HEK293 (cell line): ENCODE measurements at regions not wholly inside any gene's neighbourhood (a gene's known extent, or its start where the extent isn't known, plus 50 kb on each side); places are given as distances from the start of the nearest gene placed in this dataset.
"Not testable (repeated sequence)": the region's sequence is repeated elsewhere in the genome, so short reads cannot be mapped to it uniquely, and the experiment has no call there.

ENCODE experiments used
- CTCF ChIA-PET: fragments of 350-600 bp; formaldehyde crosslinking; extraction: SDS; loops from one replicate; lab custom pipeline; 2021; ENCODE audit warnings: antibody characterized with exemption; lab: Yijun Ruan, JAX
- POLR2A ChIA-PET: fragments of 300-600 bp; formaldehyde crosslinking; extraction: SDS; loops from one replicate; lab custom pipeline; 2020; ENCODE audit warnings: antibody characterized with exemption, inconsistent platforms; lab: Yijun Ruan, JAX
- H3K27ac ChIP-seq: fragments of 200-500 bp; sonication (Bioruptor generic); 2 replicates; pipeline ENCODE4 v1.5.1; 2014; ENCODE audit warnings: low read depth, low read length, control low read depth, inconsistent platforms; ENCODE audit errors: extremely low read depth
- H3K36me3 ChIP-seq, 2 experiments: fragments of 200-500 bp in 1 of 2; sonication (Bioruptor generic) in 1 of 2; 1 replicate in 1 of 2; 2 replicates in 1 of 2; pipeline ENCODE4 v1.5.1; 2014 to 2017; ENCODE audit warnings: inconsistent platforms in 2 of 2, low read length in 2 of 2; ENCODE audit not compliant: control insufficient read depth in 2 of 2, insufficient read depth in 1 of 2
- H3K4me1 ChIP-seq: fragments of 200-500 bp; sonication (Bioruptor generic); 2 replicates; pipeline ENCODE4 v1.5.1; 2014; ENCODE audit warnings: mild to moderate bottlenecking, low read length, inconsistent platforms; ENCODE audit not compliant: control insufficient read depth, insufficient read depth
- H3K4me3 ChIP-seq: 2 replicates; pipeline ENCODE4 v1.5.1; 2011; ENCODE audit warnings: low read depth, mild to moderate bottlenecking, control low read depth, low read length, moderate library complexity
- H3K9me3 ChIP-seq: fragments of 200-500 bp; sonication (Bioruptor generic); 2 replicates; pipeline ENCODE4 v1.5.1; 2014; ENCODE audit warnings: low read depth, low read length, inconsistent platforms; ENCODE audit not compliant: control insufficient read depth, insufficient read depth
- GLIS1 ChIP-seq: fragments of 450-650 bp; formaldehyde crosslinking; IDR thresholded peaks from 2 replicates; pipeline ENCODE4 v1.5.1; 2016; ENCODE audit warnings: missing biosample characterization, missing genetic modification characterization
- IKZF3 ChIP-seq: fragments of 450-650 bp; IDR thresholded peaks from 2 replicates; pipeline ENCODE4 v1.5.0; 2018; ENCODE audit warnings: missing biosample characterization, mild to moderate bottlenecking, missing genetic modification characterization, moderate library complexity
- ZBTB8A ChIP-seq: fragments of 450-650 bp; formaldehyde crosslinking; IDR thresholded peaks from 2 replicates; pipeline ENCODE4 v1.5.1; 2016; ENCODE audit warnings: missing biosample characterization, missing genetic modification characterization
- ZIC2 ChIP-seq: fragments of 450-650 bp; formaldehyde crosslinking; IDR thresholded peaks from 2 replicates; pipeline ENCODE4 v1.5.1; 2016; ENCODE audit warnings: missing biosample characterization, missing genetic modification characterization
- ZNF423 ChIP-seq: fragments of 450-650 bp; formaldehyde crosslinking; IDR thresholded peaks from 2 replicates; pipeline ENCODE4 v1.5.1; 2016; ENCODE audit warnings: missing biosample characterization, missing genetic modification characterization
- ZNF654 ChIP-seq: fragments of 450-650 bp; formaldehyde crosslinking; IDR thresholded peaks from 2 replicates; pipeline ENCODE4 v1.5.1; 2016; ENCODE audit warnings: low read depth, missing biosample characterization, missing genetic modification characterization
- TF ChIP-seq, protein P1 (sequence below): fragments of 450-650 bp; formaldehyde crosslinking; IDR thresholded peaks from 2 replicates; pipeline ENCODE4 v1.5.1; 2016; ENCODE audit warnings: missing biosample characterization, missing genetic modification characterization

- H3K27ac ChIP-seq, H3K4me3 ChIP-seq, CTCF ChIA-PET, H3K36me3 ChIP-seq, H3K9me3 ChIP-seq, POLR2A ChIA-PET, H3K4me1 ChIP-seq: not testable (repeated sequence)
Observed at GRCh38 chr20:29031262-29031982, 2226.0 kb upstream of the DEFB115 start.

- H3K27ac ChIP-seq, H3K9me3 ChIP-seq, POLR2A ChIA-PET, H3K4me1 ChIP-seq, H3K4me3 ChIP-seq, H3K36me3 ChIP-seq: not testable (repeated sequence)
- CTCF ChIA-PET, result interaction anchor here (0.6 kb wide), 1 partner anchor 222 kb away, joined by 3 read pairs; no protein-coding TSS in a partner anchor
- peak; percentile 99 for TF ChIP-seq ZIC2 (tag by site-specific recombination)
- 0 out of 2 replicates have a peak, but pooled peaks have one; percentile 26 for TF ChIP-seq IKZF3 (tag by site-specific recombination)
- peak; percentile 77 for TF ChIP-seq ZNF423 (tag by site-specific recombination)
- TF ChIP-seq, protein P1, sequence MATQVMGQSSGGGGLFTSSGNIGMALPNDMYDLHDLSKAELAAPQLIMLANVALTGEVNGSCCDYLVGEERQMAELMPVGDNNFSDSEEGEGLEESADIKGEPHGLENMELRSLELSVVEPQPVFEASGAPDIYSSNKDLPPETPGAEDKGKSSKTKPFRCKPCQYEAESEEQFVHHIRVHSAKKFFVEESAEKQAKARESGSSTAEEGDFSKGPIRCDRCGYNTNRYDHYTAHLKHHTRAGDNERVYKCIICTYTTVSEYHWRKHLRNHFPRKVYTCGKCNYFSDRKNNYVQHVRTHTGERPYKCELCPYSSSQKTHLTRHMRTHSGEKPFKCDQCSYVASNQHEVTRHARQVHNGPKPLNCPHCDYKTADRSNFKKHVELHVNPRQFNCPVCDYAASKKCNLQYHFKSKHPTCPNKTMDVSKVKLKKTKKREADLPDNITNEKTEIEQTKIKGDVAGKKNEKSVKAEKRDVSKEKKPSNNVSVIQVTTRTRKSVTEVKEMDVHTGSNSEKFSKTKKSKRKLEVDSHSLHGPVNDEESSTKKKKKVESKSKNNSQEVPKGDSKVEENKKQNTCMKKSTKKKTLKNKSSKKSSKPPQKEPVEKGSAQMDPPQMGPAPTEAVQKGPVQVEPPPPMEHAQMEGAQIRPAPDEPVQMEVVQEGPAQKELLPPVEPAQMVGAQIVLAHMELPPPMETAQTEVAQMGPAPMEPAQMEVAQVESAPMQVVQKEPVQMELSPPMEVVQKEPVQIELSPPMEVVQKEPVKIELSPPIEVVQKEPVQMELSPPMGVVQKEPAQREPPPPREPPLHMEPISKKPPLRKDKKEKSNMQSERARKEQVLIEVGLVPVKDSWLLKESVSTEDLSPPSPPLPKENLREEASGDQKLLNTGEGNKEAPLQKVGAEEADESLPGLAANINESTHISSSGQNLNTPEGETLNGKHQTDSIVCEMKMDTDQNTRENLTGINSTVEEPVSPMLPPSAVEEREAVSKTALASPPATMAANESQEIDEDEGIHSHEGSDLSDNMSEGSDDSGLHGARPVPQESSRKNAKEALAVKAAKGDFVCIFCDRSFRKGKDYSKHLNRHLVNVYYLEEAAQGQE (tag by site-specific recombination), result peak; percentile 86
- peak; percentile 45; the same call in 1 of the 2 replicates for TF ChIP-seq ZBTB8A
- TF ChIP-seq GLIS1 (tag by site-specific recombination), result peak; percentile 91
Observed at GRCh38 chr20:29044239-29044638, 2213.2 kb upstream of the DEFB115 start.

- H3K4me3 ChIP-seq, POLR2A ChIA-PET, H3K4me1 ChIP-seq, H3K36me3 ChIP-seq, H3K27ac ChIP-seq, H3K9me3 ChIP-seq: not testable (repeated sequence)
- TF ChIP-seq ZNF654 (tag by site-specific recombination), result peak; percentile 76
- CTCF ChIA-PET, result interaction anchor here (0.6 kb wide), 1 partner anchor 483 kb away, joined by 3 read pairs; no protein-coding TSS in a partner anchor
Observed at GRCh38 chr20:29050008-29050606, 2207.4 kb upstream of the DEFB115 start.

DNA sequence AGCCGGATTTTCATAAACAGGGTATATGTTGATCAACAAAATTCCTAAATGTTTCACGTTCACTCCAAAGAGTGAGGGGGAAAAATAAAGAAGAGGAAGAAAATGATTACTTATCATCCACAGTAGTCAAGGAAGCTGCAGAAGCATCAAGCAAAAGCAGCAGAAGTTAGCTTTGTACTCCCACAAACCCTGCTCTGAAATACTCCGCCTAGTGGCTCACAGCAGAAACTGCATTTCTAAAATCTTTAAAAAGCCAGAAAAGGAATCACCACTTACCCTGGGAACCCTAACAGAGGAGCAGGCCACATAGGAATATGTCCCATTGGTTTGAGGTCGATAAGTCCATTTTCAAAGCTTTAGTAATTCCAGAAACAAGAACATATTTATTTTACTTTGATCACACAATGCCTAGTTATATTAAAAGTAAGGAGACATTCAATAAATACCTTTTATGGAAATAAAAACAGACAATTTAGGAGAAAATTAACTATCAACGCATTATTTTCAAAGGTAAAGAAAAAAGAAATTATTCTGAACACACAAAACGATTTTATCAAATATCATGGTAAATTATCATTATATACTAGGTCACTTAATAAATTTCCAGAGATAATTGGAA, 2199.5 kb upstream of the DEFB115 start:
- H3K36me3 ChIP-seq, H3K4me1 ChIP-seq, H3K9me3 ChIP-seq, H3K27ac ChIP-seq, H3K4me3 ChIP-seq, POLR2A ChIA-PET: not testable (repeated sequence)
- CTCF ChIA-PET, result interaction anchor here (1.3 to 1.5 kb wide), 2 partner anchors 8 to 475 kb away, joined by 4 read pairs; no protein-coding TSS in a partner anchor
- TF ChIP-seq ZNF654 (tag by site-specific recombination), result peak; percentile 10; the same call in 1 of the 2 replicates

DNA sequence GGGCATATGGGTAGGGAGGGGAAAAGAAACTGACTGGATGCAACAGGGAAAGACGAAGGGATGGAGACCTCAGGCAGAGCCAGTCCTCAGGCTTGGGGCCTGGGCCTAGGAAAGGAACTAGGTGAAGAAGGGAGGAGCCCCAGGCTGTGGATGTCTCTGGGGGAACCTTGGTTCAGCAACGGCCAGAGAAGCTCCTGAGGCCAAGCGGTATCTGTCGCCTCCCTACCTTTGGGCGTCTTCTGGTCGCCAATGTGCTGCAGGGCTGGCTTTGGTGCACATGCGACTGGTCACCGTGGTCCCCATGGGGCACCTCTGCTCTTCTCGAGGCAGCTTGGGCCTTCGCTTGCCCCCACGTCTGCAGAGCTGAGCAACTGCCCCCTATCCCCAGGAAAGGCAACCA, 2195.0 kb upstream of the DEFB115 start:
- CTCF ChIA-PET, H3K27ac ChIP-seq, POLR2A ChIA-PET, H3K4me3 ChIP-seq, H3K36me3 ChIP-seq, H3K9me3 ChIP-seq, H3K4me1 ChIP-seq: not testable (repeated sequence)

DNA sequence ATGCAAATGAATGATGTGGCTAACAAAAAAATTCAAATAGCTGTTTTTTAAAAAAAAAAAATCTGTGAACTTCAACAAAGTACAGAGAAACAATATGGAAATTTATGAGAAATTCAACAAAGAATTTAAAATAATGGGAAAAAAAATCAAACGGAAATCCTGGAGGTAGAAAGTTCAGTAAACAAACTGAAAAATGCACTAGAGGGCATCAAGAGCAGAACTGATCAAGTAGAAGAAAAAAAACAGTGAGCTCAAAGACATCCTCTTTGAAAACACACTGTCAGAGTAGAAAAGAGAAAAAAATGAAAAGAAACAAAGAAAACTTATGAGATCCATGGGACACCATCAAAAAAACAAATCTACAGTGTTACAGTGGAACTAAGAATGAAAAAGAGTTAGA, 2191.1 kb upstream of the DEFB115 start:
- POLR2A ChIA-PET, H3K4me3 ChIP-seq, H3K4me1 ChIP-seq, H3K36me3 ChIP-seq, H3K9me3 ChIP-seq, H3K27ac ChIP-seq: not testable (repeated sequence)
- CTCF ChIA-PET, result interaction anchor here (0.8 kb wide), 1 partner anchor 9 kb away, joined by 4 read pairs; no protein-coding TSS in a partner anchor

DNA sequence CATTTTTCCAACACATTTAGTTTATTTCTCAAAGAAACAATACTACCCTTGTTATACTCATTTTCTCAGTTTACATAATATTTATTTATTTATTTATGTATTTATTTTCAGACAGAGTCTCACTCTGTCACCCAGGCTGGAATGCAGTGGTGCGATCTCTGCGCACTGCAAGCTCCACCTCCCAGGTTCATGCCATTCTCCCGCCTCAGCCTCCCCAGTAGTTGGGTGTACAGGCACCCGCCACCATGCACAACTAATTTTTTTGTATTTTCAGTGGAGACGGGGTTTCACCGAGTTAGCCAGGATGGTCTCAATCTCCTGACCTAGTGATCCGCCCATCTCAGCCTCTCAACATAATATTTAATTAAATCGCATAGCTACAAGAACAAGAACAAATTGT, 2183.8 kb upstream of the DEFB115 start:
- H3K27ac ChIP-seq, H3K36me3 ChIP-seq, H3K4me1 ChIP-seq, POLR2A ChIA-PET, CTCF ChIA-PET, H3K9me3 ChIP-seq, H3K4me3 ChIP-seq: not testable (repeated sequence)
